Stomach (tissue), 4 donors: ENCODE measurements at regions not wholly inside any gene's neighbourhood (a gene's known extent, or its start where the extent isn't known, plus 50 kb on each side); places are given as distances from the start of the nearest gene placed in this dataset.

Source experiments
- EP300 ChIP-seq: sonication (generic); formaldehyde crosslinking; IDR thresholded peaks from one replicate; pipeline ENCODE4 v1.6.1; 2017; ENCODE audit warnings: antibody characterized with exemption
- POLR2A ChIP-seq, 4 donors: fragments of 450-650 bp; IDR thresholded peaks; one replicate each; pipeline ENCODE4 v1.6.1; 2016; ENCODE audit warnings: antibody characterized with exemption in 4 of 4, control low read depth in 2 of 4, mild to moderate bottlenecking in 1 of 4, moderate library complexity in 1 of 4
- TF ChIP-seq, protein P1 (sequence below), 7 experiments: fragments of 450-650 bp in 4 of 7; fragments of 200-600 bp in 3 of 7; sonication (generic) in 3 of 7; IDR thresholded peaks; one replicate each; pipeline ENCODE4 v1.5.1; 2016 to 2019; ENCODE audit warnings: antibody characterized with exemption in 7 of 7, control low read depth in 2 of 7, mild to moderate bottlenecking in 1 of 7

GRCh38 chr4:162323919-162324318, 160.1 kb upstream of the FSTL5 start:
- TF ChIP-seq, protein P1, sequence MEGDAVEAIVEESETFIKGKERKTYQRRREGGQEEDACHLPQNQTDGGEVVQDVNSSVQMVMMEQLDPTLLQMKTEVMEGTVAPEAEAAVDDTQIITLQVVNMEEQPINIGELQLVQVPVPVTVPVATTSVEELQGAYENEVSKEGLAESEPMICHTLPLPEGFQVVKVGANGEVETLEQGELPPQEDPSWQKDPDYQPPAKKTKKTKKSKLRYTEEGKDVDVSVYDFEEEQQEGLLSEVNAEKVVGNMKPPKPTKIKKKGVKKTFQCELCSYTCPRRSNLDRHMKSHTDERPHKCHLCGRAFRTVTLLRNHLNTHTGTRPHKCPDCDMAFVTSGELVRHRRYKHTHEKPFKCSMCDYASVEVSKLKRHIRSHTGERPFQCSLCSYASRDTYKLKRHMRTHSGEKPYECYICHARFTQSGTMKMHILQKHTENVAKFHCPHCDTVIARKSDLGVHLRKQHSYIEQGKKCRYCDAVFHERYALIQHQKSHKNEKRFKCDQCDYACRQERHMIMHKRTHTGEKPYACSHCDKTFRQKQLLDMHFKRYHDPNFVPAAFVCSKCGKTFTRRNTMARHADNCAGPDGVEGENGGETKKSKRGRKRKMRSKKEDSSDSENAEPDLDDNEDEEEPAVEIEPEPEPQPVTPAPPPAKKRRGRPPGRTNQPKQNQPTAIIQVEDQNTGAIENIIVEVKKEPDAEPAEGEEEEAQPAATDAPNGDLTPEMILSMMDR (IDR thresholded peaks at IDR 0.05): no peak
- no peak for TF ChIP-seq EP300
- TF ChIP-seq POLR2A (IDR thresholded peaks at IDR 0.05): no peak
